Trophoblast cell (in vitro differentiated cells and primary cell): ENCODE measurements at regions not wholly inside any gene's neighbourhood (a gene's known extent, or its start where the extent isn't known, plus 50 kb on each side); places are given as distances from the start of the nearest gene placed in this dataset.

Experiments used
- DNase-seq, 2 donors: peaks; one replicate each; pipeline ENCODE4 v3.0.0-alpha.2; 2016
- H2AFZ ChIP-seq: 2 replicates; pipeline ENCODE4 v1.6.1; 2013; ENCODE audit warnings: low read length, moderate library complexity, mild to moderate bottlenecking; ENCODE audit not compliant: insufficient read depth, poor library complexity
- H2AK5ac ChIP-seq: 2 replicates; pipeline ENCODE4 v1.6.1; 2013; ENCODE audit warnings: mild to moderate bottlenecking, low read length
- H2BK120ac ChIP-seq: 2 replicates; pipeline ENCODE4 v1.6.1; 2013; ENCODE audit warnings: low read length, mild to moderate bottlenecking, moderate library complexity; ENCODE audit not compliant: insufficient read depth, poor library complexity
- H2BK12ac ChIP-seq: 2 replicates; pipeline ENCODE4 v1.6.1; 2013; ENCODE audit warnings: mild to moderate bottlenecking, low read length, moderate library complexity
- H2BK5ac ChIP-seq: 2 replicates; pipeline ENCODE4 v1.6.1; 2013; ENCODE audit warnings: low read length, low read depth, moderate library complexity, mild to moderate bottlenecking; ENCODE audit not compliant: poor library complexity
- H3K14ac ChIP-seq: 2 replicates; pipeline ENCODE4 v1.6.1; 2013; ENCODE audit warnings: mild to moderate bottlenecking, low read length
- H3K18ac ChIP-seq: 2 replicates; pipeline ENCODE4 v1.6.1; 2013; ENCODE audit warnings: mild to moderate bottlenecking, low read length
- H3K23ac ChIP-seq: 2 replicates; pipeline ENCODE4 v1.6.1; 2013; ENCODE audit warnings: low read length
- H3K27ac ChIP-seq: 2 replicates; pipeline ENCODE4 v1.5.1; 2013; ENCODE audit warnings: low read depth, mild to moderate bottlenecking, inconsistent platforms, low read length, moderate library complexity
- H3K27me3 ChIP-seq: 2 replicates; pipeline ENCODE4 v1.6.1; 2013; ENCODE audit warnings: inconsistent platforms, mild to moderate bottlenecking, low read length, moderate library complexity; ENCODE audit not compliant: insufficient read depth
- H3K36me3 ChIP-seq, 2 experiments: 1 replicate in 1 of 2; 2 replicates in 1 of 2; pipeline ENCODE4 v1.6.1; 2013; ENCODE audit warnings: low read length in 2 of 2, mild to moderate bottlenecking in 2 of 2, moderate library complexity in 1 of 2; ENCODE audit not compliant: insufficient read depth in 2 of 2, control insufficient read depth in 1 of 2
- H3K4ac ChIP-seq: 2 replicates; pipeline ENCODE4 v1.6.1; 2013; ENCODE audit warnings: low read depth, mild to moderate bottlenecking, low read length, moderate library complexity
- H3K4me1 ChIP-seq, 2 experiments: 1 replicate in 1 of 2; 2 replicates in 1 of 2; pipeline ENCODE4 v1.6.1; 2013; ENCODE audit warnings: low read length in 2 of 2, mild to moderate bottlenecking in 2 of 2, moderate library complexity in 1 of 2; ENCODE audit not compliant: insufficient read depth in 2 of 2, control insufficient read depth in 1 of 2
- H3K4me2 ChIP-seq: 2 replicates; pipeline ENCODE4 v1.6.1; 2013; ENCODE audit warnings: inconsistent platforms, mild to moderate bottlenecking, low read length, moderate library complexity
- H3K4me3 ChIP-seq: 2 replicates; pipeline ENCODE4 v1.5.1; 2013; ENCODE audit warnings: mild to moderate bottlenecking, low read depth, low read length, inconsistent platforms
- H3K79me1 ChIP-seq: one replicate; pipeline ENCODE4 v1.6.1; 2013; ENCODE audit warnings: low read length
- H3K79me2 ChIP-seq: 2 replicates; pipeline ENCODE4 v1.6.1; 2013; ENCODE audit warnings: low read length, mild to moderate bottlenecking; ENCODE audit not compliant: control insufficient read depth, insufficient read depth, poor library complexity
- H3K9ac ChIP-seq: 2 replicates; pipeline ENCODE4 v1.6.1; 2013; ENCODE audit warnings: mild to moderate bottlenecking, low read length
- H3K9me3 ChIP-seq: 2 replicates; pipeline ENCODE4 v1.6.1; 2013; ENCODE audit warnings: low read depth, mild to moderate bottlenecking, control low read depth, inconsistent platforms, low read length; ENCODE audit not compliant: insufficient read depth
- H4K12ac ChIP-seq: 2 replicates; pipeline ENCODE4 v1.6.1; 2013; ENCODE audit warnings: low read depth, mild to moderate bottlenecking, low read length, moderate library complexity
- H4K8ac ChIP-seq: 2 replicates; pipeline ENCODE4 v1.6.1; 2013; ENCODE audit warnings: low read depth, mild to moderate bottlenecking, low read length, moderate library complexity
- H4K91ac ChIP-seq: one replicate; pipeline ENCODE4 v1.6.1; 2013; ENCODE audit warnings: low read depth, mild to moderate bottlenecking, low read length, moderate library complexity
- WGBS: extraction: QIAGEN DNeasy Blood & Tissue Kit; methylation state at CpG from one replicate; pipeline ENCODE4 v1.1.7; 2013; ENCODE audit warnings: missing lambda C conversion rate; ENCODE audit not compliant: insufficient read length, insufficient coverage; ENCODE audit errors: extremely low coverage; 5-methylcytosine and 5-hydroxymethylcytosine counted together

DNA sequence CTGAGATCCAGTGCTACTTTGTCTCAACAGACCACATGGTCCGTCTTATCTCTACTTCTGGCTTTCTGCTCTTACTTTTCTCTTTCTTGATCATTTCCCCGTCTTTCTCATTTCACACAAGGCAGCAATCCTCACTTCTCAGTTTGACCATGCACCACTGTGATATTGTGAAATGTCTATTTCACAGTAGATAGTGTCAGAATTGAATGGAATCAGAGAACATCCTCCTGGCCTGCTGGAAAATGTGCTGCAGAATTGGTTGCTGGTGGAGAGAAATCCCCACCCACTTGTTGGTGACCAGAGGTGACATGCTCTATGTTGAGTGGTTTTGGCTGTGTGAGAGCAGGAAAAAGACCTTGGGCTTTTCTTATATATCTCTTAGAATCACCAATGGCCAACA, 57.8 kb upstream of the RCN1 start:
- Histone ChIP-seq H3K23ac (no peak overlapping the region), H3K18ac (no peak overlapping the region), H3K36me3 (no peaks in the 10 kb centered on the region), H2AFZ (no peak overlapping the region), H3K27ac (no peak overlapping the region), H3K27me3 (no peaks in the 10 kb centered on the region), H3K79me2 (no peaks in the 10 kb centered on the region), H3K4ac (no peak overlapping the region), H4K12ac (no peak overlapping the region), H3K79me1 (no peaks in the 10 kb centered on the region), H3K4me1 (no peaks in the 10 kb centered on the region), H3K14ac (no peak overlapping the region), H2BK5ac (no peak overlapping the region), H3K4me2 (no peak overlapping the region), H2BK12ac (no peak overlapping the region), H2BK120ac (no peak overlapping the region), H4K8ac (no peak overlapping the region), H3K4me3 (no peak overlapping the region), H3K9me3 (no peaks in the 10 kb centered on the region), H3K9ac (no peak overlapping the region), H2AK5ac (no peak overlapping the region), H4K91ac (no peak overlapping the region)
- no peak for DNase-seq
- no CpG with 5 or more reads among the region's 2 CpGs for WGBS

DNA sequence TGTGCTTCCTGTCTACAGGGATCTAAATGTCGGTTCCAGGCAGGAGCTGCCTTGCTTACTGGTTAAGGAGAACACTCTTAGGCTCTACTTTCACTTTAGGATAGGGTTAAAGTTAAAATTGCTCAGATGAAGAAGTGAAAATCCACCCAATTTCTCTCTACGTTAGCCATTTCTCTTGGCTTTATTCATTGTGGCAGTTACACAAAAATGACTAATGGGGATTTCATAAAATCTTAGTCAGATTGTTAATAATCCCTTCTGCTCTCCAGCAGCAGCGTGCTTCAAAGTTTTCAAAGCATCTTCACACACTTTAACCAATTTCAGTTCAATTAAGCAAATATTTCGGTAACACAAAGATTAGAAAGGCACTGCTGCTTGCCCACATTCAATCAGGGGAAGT, 58.4 kb upstream of the RCN1 start:
- no peaks in the 10 kb centered on the region for H3K36me3 ChIP-seq
- H3K79me2 ChIP-seq = no peaks in the 10 kb centered on the region
- H2AK5ac ChIP-seq = no peak overlapping the region
- H3K27me3 ChIP-seq = no peaks in the 10 kb centered on the region
- no peak overlapping the region for H4K8ac ChIP-seq
- H2AFZ ChIP-seq = no peak overlapping the region
- H3K9me3 ChIP-seq = no peaks in the 10 kb centered on the region
- no peak overlapping the region for H3K4ac ChIP-seq
- H2BK120ac ChIP-seq = no peak overlapping the region
- peak in 1 of 2 donors; percentile 1 for DNase-seq
- H3K18ac ChIP-seq = no peak overlapping the region
- no peaks in the 10 kb centered on the region for H3K79me1 ChIP-seq
- H4K12ac ChIP-seq = no peak overlapping the region
- H2BK5ac ChIP-seq = no peak overlapping the region
- H3K23ac ChIP-seq = no peak overlapping the region
- H2BK12ac ChIP-seq = no peak overlapping the region
- no peak overlapping the region for H3K14ac ChIP-seq
- no peaks in the 10 kb centered on the region for H3K4me1 ChIP-seq
- H3K9ac ChIP-seq = no peak overlapping the region
- no peak overlapping the region for H4K91ac ChIP-seq
- no peak overlapping the region for H3K4me3 ChIP-seq
- no CpG with 5 or more reads among the region's 4 CpGs for WGBS
- no peak overlapping the region for H3K27ac ChIP-seq
- H3K4me2 ChIP-seq = no peak overlapping the region

DNA sequence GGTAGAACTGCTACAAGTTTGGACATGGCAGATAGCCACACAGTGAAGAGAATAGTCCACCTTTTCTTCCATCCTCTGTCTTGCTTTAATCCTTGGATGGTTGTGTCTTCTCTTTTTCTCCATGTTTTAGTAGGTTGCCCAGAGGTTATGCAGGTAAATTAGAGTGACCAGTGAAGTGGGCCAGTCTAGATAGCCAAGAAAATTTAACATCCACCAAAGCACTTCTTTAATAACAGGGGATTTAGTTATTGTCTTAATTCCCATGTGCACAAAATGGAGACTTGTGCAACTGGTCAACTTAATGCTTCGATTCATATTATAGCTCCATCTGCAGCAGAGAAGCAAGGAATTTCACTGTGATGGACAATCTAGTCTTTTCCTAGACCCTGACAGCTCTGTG, 58.8 kb upstream of the RCN1 start:
- no peak overlapping the region for H2AK5ac ChIP-seq
- H3K27me3 ChIP-seq = no peaks in the 10 kb centered on the region

DNA sequence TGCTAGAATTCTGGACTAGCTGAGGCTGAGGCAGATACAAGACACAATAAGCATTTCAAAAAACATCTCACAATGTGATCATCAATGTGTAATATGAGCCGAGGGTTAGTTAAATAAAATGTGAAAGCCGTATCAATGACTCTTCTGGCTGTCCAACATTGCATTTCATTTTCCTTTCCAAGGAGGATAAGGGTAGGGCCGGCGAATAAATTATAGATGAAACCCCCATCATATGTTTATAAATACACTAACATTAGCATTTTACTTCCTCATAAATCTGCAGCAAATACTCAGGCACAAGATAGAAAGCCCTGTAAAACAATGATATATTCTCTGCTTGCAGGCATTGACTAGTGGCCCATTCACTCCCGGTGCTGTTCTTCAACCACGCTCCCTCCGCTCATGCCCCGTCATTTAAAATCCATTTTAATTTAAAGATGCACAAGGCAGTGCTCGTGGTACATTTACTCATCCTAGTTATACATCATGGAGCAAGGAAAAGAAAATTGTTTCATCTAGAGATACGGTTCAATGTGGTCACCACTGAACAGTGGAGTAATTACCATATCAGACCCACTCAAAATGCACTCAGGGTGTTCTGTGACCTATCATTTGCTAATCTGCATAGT, 59.9 kb upstream of the RCN1 start:
- no peak overlapping the region for H2AK5ac ChIP-seq
- no peak overlapping the region for H3K4me3 ChIP-seq
- DNase-seq = no peak
- no peak overlapping the region for H3K23ac ChIP-seq
- H4K8ac ChIP-seq = no peak overlapping the region
- no peak overlapping the region for H3K14ac ChIP-seq
- H3K9me3 ChIP-seq = no peaks in the 10 kb centered on the region
- H3K27me3 ChIP-seq = no peaks in the 10 kb centered on the region
- no peaks in the 10 kb centered on the region for H3K36me3 ChIP-seq
- no peak overlapping the region for H2AFZ ChIP-seq
- no peak overlapping the region for H3K18ac ChIP-seq
- no peak overlapping the region for H2BK5ac ChIP-seq
- H3K9ac ChIP-seq = no peak overlapping the region
- no peak overlapping the region for H3K4ac ChIP-seq
- no peaks in the 10 kb centered on the region for H3K4me1 ChIP-seq
- H2BK120ac ChIP-seq = no peak overlapping the region
- no peaks in the 10 kb centered on the region for H3K79me1 ChIP-seq
- H3K4me2 ChIP-seq = no peak overlapping the region
- no peak overlapping the region for H2BK12ac ChIP-seq
- H3K79me2 ChIP-seq = no peaks in the 10 kb centered on the region
- H4K91ac ChIP-seq = no peak overlapping the region
- no peak overlapping the region for H3K27ac ChIP-seq
- WGBS = no CpG with 5 or more reads among the region's 10 CpGs
- no peak overlapping the region for H4K12ac ChIP-seq

More for the DNA sequence above, 58.8 kb upstream of the RCN1 start:
- WGBS = no CpG with 5 or more reads among the region's 1 CpG
- Histone ChIP-seq H3K14ac (no peak overlapping the region), H2BK12ac (no peak overlapping the region), H2BK120ac (no peak overlapping the region), H3K9ac (no peak overlapping the region), H3K79me1 (no peaks in the 10 kb centered on the region), H4K12ac (no peak overlapping the region), H2BK5ac (no peak overlapping the region), H3K18ac (no peak overlapping the region), H3K36me3 (no peaks in the 10 kb centered on the region), H3K4ac (no peak overlapping the region), H4K8ac (no peak overlapping the region), H3K4me2 (no peak overlapping the region), H3K79me2 (no peaks in the 10 kb centered on the region), H3K27ac (no peak overlapping the region), H3K4me3 (no peak overlapping the region), H3K23ac (no peak overlapping the region), H3K9me3 (no peaks in the 10 kb centered on the region), H3K4me1 (no peaks in the 10 kb centered on the region), H2AFZ (no peak overlapping the region), H4K91ac (no peak overlapping the region)
- no peak for DNase-seq
